ENCODE measurements at regions not wholly inside any gene's neighbourhood (a gene's known extent, or its start where the extent isn't known, plus 50 kb on each side); places are given as distances from the start of the nearest gene placed in this dataset.
A peak's percentile ranks its signal among the peaks of the same experiment; 100 is the strongest.

DNA sequence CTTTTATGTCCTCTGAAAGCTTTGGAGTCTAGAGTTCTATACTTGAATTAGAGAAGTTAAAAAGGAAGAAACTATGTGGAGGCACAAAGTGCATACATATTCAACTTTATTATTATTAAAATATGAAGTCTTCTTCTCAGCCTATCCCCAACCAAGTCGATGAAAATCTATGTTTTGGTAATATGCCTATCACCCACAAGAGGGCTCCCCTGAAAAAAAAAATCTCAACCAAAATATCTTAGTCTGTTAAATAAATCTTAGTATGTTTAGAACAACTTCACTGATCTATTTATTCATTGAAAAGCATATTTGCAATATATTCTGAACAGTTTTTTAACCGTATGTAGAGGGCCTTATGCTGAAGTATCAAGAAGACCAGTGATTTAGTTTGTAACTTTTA, 804.5 kb downstream of the TDRD15 start:
- Mint-ChIP-seq H3K27me3 (ENCODE audit: insufficient read depth, low read depth) (no peaks in the 10 kb centered on the region), H3K4me1 (no peaks in the 10 kb centered on the region)

GRCh38 chr2:21930226-21930625, 806.5 kb downstream of the TDRD15 start:
- H3K9ac ChIP-seq, result no peak overlapping the region
- no peak for DNase-seq (ENCODE audit: low spot score)
- H3K79me2 ChIP-seq (ENCODE audit: low read depth), result no peaks in the 10 kb centered on the region
- Mint-ChIP-seq H3K27ac (no peak overlapping the region), H3K4me3 (no peak overlapping the region), H3K4me1 (no peaks in the 10 kb centered on the region), H3K36me3 (no peaks in the 10 kb centered on the region), H3K9me3 (peaks cover 3% of the 10 kb centered on the region), H3K27me3 (ENCODE audit: insufficient read depth, low read depth) (no peaks in the 10 kb centered on the region)
- H3K4me2 ChIP-seq, result no peak overlapping the region
- no peak overlapping the region for H3K27ac ChIP-seq
- no peaks in the 10 kb centered on the region for H3K9me3 ChIP-seq (ENCODE audit: low read depth)
- no peaks in the 10 kb centered on the region for H4K20me1 ChIP-seq (ENCODE audit: low read depth)
- H3K4me1 ChIP-seq, result no peaks in the 10 kb centered on the region
- H3K27me3 ChIP-seq, result no peaks in the 10 kb centered on the region
- no peaks in the 10 kb centered on the region for H3K36me3 ChIP-seq
- no peaks in the 10 kb centered on the region for H3F3A ChIP-seq (ENCODE audit: low read depth)
- H3K4me3 ChIP-seq, result no peak overlapping the region
- H2AFZ ChIP-seq (replicated peaks), result no peak overlapping the region
- TF ChIP-seq CTCF (IDR thresholded peaks at IDR 0.05) (no peak), EZH2 (IDR thresholded peaks at IDR 0.05) (no peak), EZH2phosphoT487 (IDR thresholded peaks at IDR 0.05) (no peak)

More for the DNA sequence above, 804.5 kb downstream of the TDRD15 start:
- Histone ChIP-seq H4K20me1 (ENCODE audit: low read depth) (no peaks in the 10 kb centered on the region), H3K9ac (no peak overlapping the region), H2AFZ (replicated peaks) (no peak overlapping the region), H3K27me3 (no peaks in the 10 kb centered on the region), H3K4me1 (no peaks in the 10 kb centered on the region), H3F3A (ENCODE audit: low read depth) (no peaks in the 10 kb centered on the region), H3K9me3 (ENCODE audit: low read depth) (peaks cover 5% of the 10 kb centered on the region), H3K27ac (no peak overlapping the region), H3K4me2 (no peak overlapping the region), H3K36me3 (no peaks in the 10 kb centered on the region), H3K4me3 (no peak overlapping the region), H3K79me2 (ENCODE audit: low read depth) (no peaks in the 10 kb centered on the region)
- DNase-seq (ENCODE audit: low spot score), result no peak
- H3K27ac Mint-ChIP-seq, result no peak overlapping the region
- H3K36me3 Mint-ChIP-seq, result no peaks in the 10 kb centered on the region
- TF ChIP-seq CTCF (IDR thresholded peaks at IDR 0.05) (peak; percentile 42), EZH2 (IDR thresholded peaks at IDR 0.05) (no peak), EZH2phosphoT487 (IDR thresholded peaks at IDR 0.05) (no peak)
- no peak overlapping the region for H3K4me3 Mint-ChIP-seq
- peaks cover 3% of the 10 kb centered on the region for H3K9me3 Mint-ChIP-seq

DNA sequence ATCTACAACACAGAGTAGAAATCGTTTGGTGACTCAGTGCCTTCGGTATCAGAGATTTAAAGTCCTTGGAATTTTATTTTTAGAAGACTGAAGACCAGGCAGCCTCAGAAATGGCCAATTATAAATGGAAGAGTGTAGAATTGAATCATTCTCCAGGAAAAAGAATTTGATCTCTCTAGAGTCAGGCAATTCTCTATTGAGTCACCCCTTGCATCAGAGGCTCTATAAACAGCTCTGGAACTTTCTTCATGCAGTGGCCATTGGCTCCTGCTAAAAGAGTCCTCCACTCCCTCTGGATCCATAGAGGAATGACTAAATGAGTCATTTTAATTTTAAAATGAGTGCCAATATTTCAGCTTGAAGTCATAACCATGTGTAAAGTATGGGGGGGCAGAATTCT, 816.2 kb downstream of the TDRD15 start:
- H3K9ac ChIP-seq, result no peak overlapping the region
- no peak overlapping the region for H3K4me3 ChIP-seq
- H3K4me1 Mint-ChIP-seq, result no peaks in the 10 kb centered on the region
- TF ChIP-seq EZH2phosphoT487 (IDR thresholded peaks at IDR 0.05), result no peak
- no peak for TF ChIP-seq EZH2 (IDR thresholded peaks at IDR 0.05)
- no peak for TF ChIP-seq CTCF (IDR thresholded peaks at IDR 0.05)
- H2AFZ ChIP-seq (replicated peaks), result no peak overlapping the region
- no peaks in the 10 kb centered on the region for H3K27me3 ChIP-seq
- H3K4me2 ChIP-seq, result no peak overlapping the region
- no peak overlapping the region for H3K27ac ChIP-seq
- no peak overlapping the region for H3K4me3 Mint-ChIP-seq
- no peaks in the 10 kb centered on the region for H3K79me2 ChIP-seq (ENCODE audit: low read depth)
- H3K4me1 ChIP-seq, result no peaks in the 10 kb centered on the region
- H4K20me1 ChIP-seq (ENCODE audit: low read depth), result no peaks in the 10 kb centered on the region
- H3K9me3 ChIP-seq (ENCODE audit: low read depth), result no peaks in the 10 kb centered on the region
- no peaks in the 10 kb centered on the region for H3K36me3 Mint-ChIP-seq
- no peaks in the 10 kb centered on the region for H3K36me3 ChIP-seq
- DNase-seq (ENCODE audit: low spot score), result no peak
- H3F3A ChIP-seq (ENCODE audit: low read depth), result no peaks in the 10 kb centered on the region
- no peaks in the 10 kb centered on the region for H3K9me3 Mint-ChIP-seq
- H3K27me3 Mint-ChIP-seq (ENCODE audit: insufficient read depth, low read depth), result no peaks in the 10 kb centered on the region
- no peak overlapping the region for H3K27ac Mint-ChIP-seq
